ENCODE measurements at regions not wholly inside any gene's neighbourhood (a gene's known extent, or its start where the extent isn't known, plus 50 kb on each side); places are given as distances from the start of the nearest gene placed in this dataset.

DNA sequence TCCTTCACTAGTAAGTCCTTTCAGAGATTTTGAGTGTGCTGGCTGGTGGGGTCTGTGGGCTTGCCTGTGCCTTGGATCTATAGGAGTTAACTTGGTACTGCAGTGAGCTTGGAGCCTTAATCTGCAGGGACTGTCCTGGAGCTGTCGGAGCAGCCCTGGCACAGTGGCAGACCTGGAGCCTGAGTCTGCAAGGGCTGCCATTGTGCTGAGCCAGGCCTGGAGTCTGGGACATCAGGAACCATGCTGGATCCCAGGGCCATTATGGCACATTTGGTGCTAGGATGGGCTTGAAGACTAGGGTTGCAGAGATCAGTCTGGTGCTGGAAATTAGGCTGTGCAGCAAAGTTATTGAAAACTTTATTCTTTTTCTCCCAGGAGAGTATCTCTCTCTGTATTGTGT, 665.4 kb downstream of the METTL15 start (continued):
- TF ChIP-seq, protein P1, sequence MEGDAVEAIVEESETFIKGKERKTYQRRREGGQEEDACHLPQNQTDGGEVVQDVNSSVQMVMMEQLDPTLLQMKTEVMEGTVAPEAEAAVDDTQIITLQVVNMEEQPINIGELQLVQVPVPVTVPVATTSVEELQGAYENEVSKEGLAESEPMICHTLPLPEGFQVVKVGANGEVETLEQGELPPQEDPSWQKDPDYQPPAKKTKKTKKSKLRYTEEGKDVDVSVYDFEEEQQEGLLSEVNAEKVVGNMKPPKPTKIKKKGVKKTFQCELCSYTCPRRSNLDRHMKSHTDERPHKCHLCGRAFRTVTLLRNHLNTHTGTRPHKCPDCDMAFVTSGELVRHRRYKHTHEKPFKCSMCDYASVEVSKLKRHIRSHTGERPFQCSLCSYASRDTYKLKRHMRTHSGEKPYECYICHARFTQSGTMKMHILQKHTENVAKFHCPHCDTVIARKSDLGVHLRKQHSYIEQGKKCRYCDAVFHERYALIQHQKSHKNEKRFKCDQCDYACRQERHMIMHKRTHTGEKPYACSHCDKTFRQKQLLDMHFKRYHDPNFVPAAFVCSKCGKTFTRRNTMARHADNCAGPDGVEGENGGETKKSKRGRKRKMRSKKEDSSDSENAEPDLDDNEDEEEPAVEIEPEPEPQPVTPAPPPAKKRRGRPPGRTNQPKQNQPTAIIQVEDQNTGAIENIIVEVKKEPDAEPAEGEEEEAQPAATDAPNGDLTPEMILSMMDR (IDR thresholded peaks at IDR 0.05 in 2 of 3, conservative IDR thresholded peaks at IDR 0.05 in 1 of 3; ENCODE audit: borderline replicate concordance in 1 of 3, insufficient read depth in 1 of 3, low read depth in 2 of 3, low read length in 2 of 3), result no peak
- TF ChIP-seq CEBPB (IDR thresholded peaks at IDR 0.05; ENCODE audit: low read depth) (no peak), ZFX (IDR thresholded peaks at IDR 0.05) (no peak), POLR2A (IDR thresholded peaks at IDR 0.05; ENCODE audit: borderline replicate concordance, extremely low read depth, insufficient read depth, insufficient read length) (no peak), RAD21 (IDR thresholded peaks at IDR 0.05; ENCODE audit: low read depth) (no peak), SRF (IDR thresholded peaks at IDR 0.05; ENCODE audit: low read depth) (no peak)
- TF ChIP-seq, protein P2, sequence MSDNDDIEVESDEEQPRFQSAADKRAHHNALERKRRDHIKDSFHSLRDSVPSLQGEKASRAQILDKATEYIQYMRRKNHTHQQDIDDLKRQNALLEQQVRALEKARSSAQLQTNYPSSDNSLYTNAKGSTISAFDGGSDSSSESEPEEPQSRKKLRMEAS (IDR thresholded peaks at IDR 0.05), result no peak

DNA sequence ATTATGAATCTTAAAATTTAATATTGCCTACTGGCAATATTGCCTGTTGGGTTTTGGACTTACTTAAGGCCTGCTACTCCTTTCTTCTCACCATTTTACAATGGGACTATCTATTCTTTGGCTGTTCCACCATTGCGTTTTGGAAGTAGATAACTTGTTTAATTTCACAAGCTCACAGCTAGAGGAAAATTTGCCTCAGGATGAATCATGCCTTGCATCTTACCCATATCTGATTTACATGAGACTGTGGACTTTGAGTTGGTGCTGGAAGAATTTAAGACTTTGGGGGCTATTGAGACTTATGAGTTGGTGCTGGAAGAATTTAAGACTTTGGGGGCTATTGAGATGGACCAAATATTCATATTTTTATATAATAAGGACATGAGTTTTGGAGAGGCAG, 662.6 kb downstream of the METTL15 start:
- 0 out of 2 replicates have a peak, but pooled peaks cover 3% of the 10 kb centered on the region for H3K9me2 ChIP-seq (ENCODE audit: insufficient read depth)
- no peak overlapping the region for H3K4me2 ChIP-seq (ENCODE audit: low read length)
- BruUV-seq (replicated peaks), result no TSS peak
- ChIA-PET POLR2A (no interaction called here), CTCF (no interaction called here), RAD21 (ENCODE audit: low non-redundant PET in 1 of 2, low total read pairs in 2 of 2, uncharacterized antibody in 2 of 2, unreplicated experiment in 2 of 2) (no interaction called here)
- intact Hi-C loops (cut with micrococcal nuclease), result no loop called here
- no peaks in the 10 kb centered on the region for H3K27me3 ChIP-seq (ENCODE audit: insufficient read depth, low read length)
- DNase-seq (ENCODE audit: low read depth, low spot score) (no peak), ATAC-seq (no peak)
- TF ChIP-seq ELF1 (IDR thresholded peaks at IDR 0.05; ENCODE audit: borderline replicate concordance, low read depth) (no peak), SP1 (IDR thresholded peaks at IDR 0.05; ENCODE audit: low read depth) (no peak), EZH2 (IDR thresholded peaks at IDR 0.05) (no peak), SIN3A (IDR thresholded peaks at IDR 0.05; ENCODE audit: low read depth) (no peak), YY1 (IDR thresholded peaks at IDR 0.05; ENCODE audit: extremely low read depth, insufficient replicate concordance, low read depth, low read length) (no peak)
- TF ChIP-seq, protein P3, sequence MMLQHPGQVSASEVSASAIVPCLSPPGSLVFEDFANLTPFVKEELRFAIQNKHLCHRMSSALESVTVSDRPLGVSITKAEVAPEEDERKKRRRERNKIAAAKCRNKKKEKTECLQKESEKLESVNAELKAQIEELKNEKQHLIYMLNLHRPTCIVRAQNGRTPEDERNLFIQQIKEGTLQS (IDR thresholded peaks at IDR 0.05), result no peak
- TF ChIP-seq, protein P1 (IDR thresholded peaks at IDR 0.05 in 2 of 3, conservative IDR thresholded peaks at IDR 0.05 in 1 of 3; ENCODE audit: borderline replicate concordance in 1 of 3, insufficient read depth in 1 of 3, low read depth in 2 of 3, low read length in 2 of 3), result no peak
- no peaks in the 10 kb centered on the region for H4K20me1 ChIP-seq (ENCODE audit: insufficient read depth)
- H3K36me3 ChIP-seq (ENCODE audit: control insufficient read depth in 1 of 2, insufficient read depth in 2 of 2, low read length in 2 of 2), result no peaks in the 10 kb centered on the region
- peaks cover 0 to 3% of the 10 kb centered on the region in 2 experiments; a peak in 1 of 4 replicates for H3K4me1 ChIP-seq (ENCODE audit: control insufficient read depth in 1 of 2, insufficient read depth in 2 of 2, low read length in 2 of 2)
- no peak overlapping the region for H3K4me3 ChIP-seq (replicated peaks in 1 of 2; ENCODE audit: low read depth in 1 of 2, low read length in 2 of 2)
- no peaks in the 10 kb centered on the region for H3K9me3 ChIP-seq (ENCODE audit: control insufficient read depth in 1 of 2, insufficient read depth in 1 of 2, low read depth in 1 of 2, low read length in 2 of 2)
- no peak overlapping the region for H3K27ac ChIP-seq (ENCODE audit: low read depth, low read length)
- H3K9ac ChIP-seq (ENCODE audit: low read length), result no peak overlapping the region
- H2AFZ ChIP-seq (ENCODE audit: low read depth, low read length, poor library complexity, severe bottlenecking), result no peak overlapping the region
- no peaks in the 10 kb centered on the region for H3K79me2 ChIP-seq (ENCODE audit: insufficient read depth, low read length)
